GM18502 (cell line): ENCODE measurements at regions not wholly inside any gene's neighbourhood (a gene's known extent, or its start where the extent isn't known, plus 50 kb on each side); places are given as distances from the start of the nearest gene placed in this dataset.
A peak's percentile ranks its signal among the peaks of the same experiment; 100 is the strongest.

Experiments
- ATAC-seq: cut with Tn5 transposase; IDR thresholded peaks from one replicate; pipeline ENCODE4 v1.9.1; 2021; ENCODE audit warnings: mild to moderate bottlenecking; ENCODE audit not compliant: unreplicated experiment, poor library complexity

- no peak for ATAC-seq
These were observed 75.3 kb upstream of the RIPOR2 start for GRCh38 chr6:25010902-25011625.

GRCh38 chr6:25012657-25013056, 76.9 kb upstream of the RIPOR2 start:
- ATAC-seq: no peak

- ATAC-seq: no peak
These were observed 77.5 kb upstream of the RIPOR2 start for GRCh38 chr6:25013246-25013645.

- no peak for ATAC-seq
These were observed 78.6 kb upstream of the RIPOR2 start for GRCh38 chr6:25014369-25014768.

GRCh38 chr6:25014791-25015560, 79.2 kb upstream of the RIPOR2 start:
- no peak for ATAC-seq

- no peak for ATAC-seq
These were observed 80.4 kb upstream of the RIPOR2 start for GRCh38 chr6:25016014-25016720.

- no peak for ATAC-seq
These were observed 81.7 kb upstream of the RIPOR2 start for GRCh38 chr6:25017486-25017885.

- peak; percentile 69 for ATAC-seq
These were observed 82.3 kb upstream of the RIPOR2 start for GRCh38 chr6:25017932-25018567.

- no peak for ATAC-seq
These were observed 82.8 kb upstream of the RIPOR2 start for GRCh38 chr6:25018568-25018954.

- ATAC-seq: no peak
These were observed 86.4 kb upstream of the RIPOR2 start for GRCh38 chr6:25022140-25022553.

- no peak for ATAC-seq
These were observed 88.0 kb upstream of the RIPOR2 start for GRCh38 chr6:25023781-25024180.

- ATAC-seq: no peak
These were observed 89.1 kb upstream of the RIPOR2 start for GRCh38 chr6:25024821-25025220.

- no peak for ATAC-seq
These were observed 89.6 kb upstream of the RIPOR2 start for GRCh38 chr6:25025248-25025918.

- ATAC-seq: no peak
These were observed 90.2 kb upstream of the RIPOR2 start for GRCh38 chr6:25025919-25026301.

GRCh38 chr6:25026723-25027122, 91.0 kb upstream of the RIPOR2 start:
- ATAC-seq: no peak

- peak; percentile 98 for ATAC-seq
These were observed 91.6 kb upstream of the RIPOR2 start for GRCh38 chr6:25027221-25027916.

GRCh38 chr6:25028328-25028727, 92.6 kb upstream of the RIPOR2 start:
- ATAC-seq: no peak

- no peak for ATAC-seq
These were observed 97.2 kb upstream of the RIPOR2 start for GRCh38 chr6:25032934-25033333.

GRCh38 chr6:25034431-25034921, 98.7 kb upstream of the RIPOR2 start:
- ATAC-seq: no peak

GRCh38 chr6:25035174-25035511, 99.4 kb upstream of the RIPOR2 start:
- ATAC-seq: peak; percentile 19
